K562 (cell line): ENCODE measurements at regions not wholly inside any gene's neighbourhood (a gene's known extent, or its start where the extent isn't known, plus 50 kb on each side); places are given as distances from the start of the nearest gene placed in this dataset.
A peak's percentile ranks its signal among the peaks of the same experiment; 100 is the strongest.

Experiments used
- ATAC-seq: fragments of 200-7000 bp; cut with Tn5 transposase; 3 replicates; pipeline ENCODE4 v1.9.1; 2020; ENCODE audit warnings: moderate library complexity
- BruUV-seq: library from RNA; stranded (reverse); fragments of 400-500 nt; replicated peaks from 2 replicates; lab custom pipeline; 2021; lab: Mats Ljungman, UMichigan
- CTCF ChIA-PET: fragments of 300-600 bp; formaldehyde crosslinking; extraction: SDS; loops from one replicate; lab custom pipeline; 2021; ENCODE audit warnings: low intra/inter-chr PET ratio; lab: Yijun Ruan, JAX
- POLR2A ChIA-PET: fragments of 300-600, 350-650 bp; sonication (Branson Sonifier 250); formaldehyde crosslinking; extraction: SDS; loops from one replicate; lab custom pipeline; 2021; ENCODE audit warnings: antibody characterized with exemption, inconsistent platforms; lab: Yijun Ruan, JAX
- DNase-seq, 4 experiments: peaks; one replicate each; pipeline versions ENCODE4 v3.0.0 to v3.0.0-alpha.2; 2011 to 2018; ENCODE audit warnings: low spot score in 3 of 4, mixed read lengths in 3 of 4; ENCODE audit errors: extremely low read depth in 1 of 4
- FAIRE-seq: peaks from 2 replicates; lab custom pipeline; 2011; peaks lifted over from hg19 to GRCh38; lab: Jason Lieb, UNC
- H2AFZ ChIP-seq: 2 replicates; pipeline ENCODE4 v1.6.0; 2011; ENCODE audit warnings: low read depth, low read length, control low read depth, inconsistent platforms
- H3K27ac ChIP-seq: fragments of 200-600 bp; 3 replicates; pipeline ENCODE4 v1.8.0; 2011; ENCODE audit warnings: low read depth, mild to moderate bottlenecking, control low read depth, inconsistent platforms, low read length, moderate library complexity, mixed read lengths; ENCODE audit errors: extremely low read depth
- H3K27me3 ChIP-seq, 2 experiments: fragments of 300-600 bp in 1 of 2; 2 replicates in 1 of 2; 3 replicates in 1 of 2; pipeline versions ENCODE4 v1.6.0 to v1.8.0; 2011; ENCODE audit warnings: inconsistent platforms in 2 of 2, low read length in 2 of 2, mild to moderate bottlenecking in 1 of 2, mixed read lengths in 1 of 2, moderate library complexity in 1 of 2; ENCODE audit not compliant: control insufficient read depth in 2 of 2, insufficient read depth in 2 of 2
- H3K36me3 ChIP-seq: fragments of 300-600 bp; 3 replicates; pipeline ENCODE4 v1.8.0; 2011; ENCODE audit warnings: mild to moderate bottlenecking, low read length, inconsistent platforms; ENCODE audit not compliant: control insufficient read depth, insufficient read depth
- H3K4me1 ChIP-seq, 2 experiments: fragments of 200-600 bp in 1 of 2; replicated peaks in 1 of 2; 2 replicates in 1 of 2; 3 replicates in 1 of 2; pipeline versions ENCODE4 v1.5.1 to v1.8.0; 2011; ENCODE audit warnings: inconsistent platforms in 2 of 2, low read length in 2 of 2, mild to moderate bottlenecking in 1 of 2, mixed read lengths in 1 of 2, moderate library complexity in 1 of 2; ENCODE audit not compliant: control insufficient read depth in 2 of 2, insufficient read depth in 2 of 2
- H3K4me2 ChIP-seq: 2 replicates; pipeline ENCODE4 v1.6.1; 2011; ENCODE audit warnings: low read length, control low read depth, inconsistent platforms, mixed read lengths; ENCODE audit not compliant: insufficient read depth
- H3K4me3 ChIP-seq: fragments of 200-600 bp; sonication (generic), shearing (Covaris generic); 2 replicates; pipeline ENCODE4 v1.5.1; 2016; ENCODE audit warnings: control low read depth, inconsistent platforms
- H3K79me2 ChIP-seq: fragments of 200-600 bp; 3 replicates; pipeline ENCODE4 v1.8.0; 2011; ENCODE audit warnings: low read length, inconsistent platforms; ENCODE audit not compliant: control insufficient read depth, insufficient read depth
- H3K9ac ChIP-seq, 2 experiments: 2 replicates each; pipeline versions ENCODE4 v1.6.0 to v1.6.1; 2011; ENCODE audit warnings: low read depth in 2 of 2, low read length in 2 of 2, control low read depth in 1 of 2, inconsistent platforms in 1 of 2, mild to moderate bottlenecking in 1 of 2, mixed read lengths in 1 of 2; ENCODE audit not compliant: insufficient read depth in 1 of 2
- H3K9me1 ChIP-seq: one replicate; pipeline ENCODE4 v1.6.0; 2011; ENCODE audit warnings: inconsistent platforms, mild to moderate bottlenecking, low read length, moderate library complexity; ENCODE audit not compliant: control insufficient read depth, insufficient read depth
- H3K9me3 ChIP-seq: replicated peaks from 2 replicates; pipeline ENCODE4 v1.5.1; 2011; ENCODE audit warnings: low read depth, low read length, inconsistent platforms; ENCODE audit not compliant: control insufficient read depth, insufficient read depth
- H4K20me1 ChIP-seq: replicated peaks from 2 replicates; pipeline ENCODE4 v1.6.1; 2011; ENCODE audit warnings: low read length, inconsistent platforms, mixed read lengths; ENCODE audit not compliant: control insufficient read depth, insufficient read depth
- CBFA2T3 ChIP-seq: fragments of 450-650 bp; IDR thresholded peaks from 2 replicates; pipeline ENCODE4 v1.6.1; 2017
- CC2D1A ChIP-seq: fragments of 450-650 bp; IDR thresholded peaks from 2 replicates; pipeline ENCODE4 v1.6.1; 2017; ENCODE audit warnings: mild to moderate bottlenecking
- ELF1 ChIP-seq: fragments of 200-800 bp; sonication (Bioruptor generic); IDR thresholded peaks from 2 replicates; pipeline ENCODE4 v1.6.1; 2016; ENCODE audit warnings: missing genetic modification characterization, missing compliant biosample characterization
- GABPA ChIP-seq: fragments of 200-800 bp; sonication (Bioruptor generic); conservative IDR thresholded peaks from 2 replicates; pipeline ENCODE4 v1.6.1; 2016; ENCODE audit warnings: low read depth, missing genetic modification characterization, missing compliant biosample characterization
- MEIS2 ChIP-seq: fragments of 450-650 bp; IDR thresholded peaks from 2 replicates; pipeline ENCODE4 v1.6.1; 2014; ENCODE audit warnings: mild to moderate bottlenecking; ENCODE audit not compliant: partially characterized antibody
- NFRKB ChIP-seq: fragments of 450-650 bp; IDR thresholded peaks from 2 replicates; pipeline ENCODE4 v1.6.1; 2016; ENCODE audit warnings: low read depth
- NR2C2 ChIP-seq, 2 experiments: fragments of 200-800 bp in 1 of 2; sonication (Bioruptor generic) in 1 of 2; sonication (generic) in 1 of 2; formaldehyde crosslinking in 1 of 2; IDR thresholded peaks; 2 replicates each; pipeline versions ENCODE4 v1.6.1 to v1.8.0; 2016 to 2022; ENCODE audit warnings: mild to moderate bottlenecking in 1 of 2, missing compliant biosample characterization in 1 of 2, missing genetic modification characterization in 1 of 2, missing genetic modification reagents in 1 of 2
- PRPF4 ChIP-seq: fragments of 200-400 bp; formaldehyde crosslinking; IDR thresholded peaks from one replicate; pipeline ENCODE4 v1.6.1; 2017; ENCODE audit warnings: low read length, low read depth, mild to moderate bottlenecking; ENCODE audit not compliant: insufficient read depth, poor library complexity, severe bottlenecking
- TRIM24 ChIP-seq, 2 experiments: fragments of 450-650 bp; IDR thresholded peaks; 2 replicates each; pipeline ENCODE4 v1.6.1; 2016
- U2AF2 ChIP-seq: fragments of 200-400 bp; formaldehyde crosslinking; optimal IDR thresholded peaks from 2 replicates; pipeline ENCODE3; 2017; ENCODE audit warnings: low read depth, mild to moderate bottlenecking, low read length
- ZNF3 ChIP-seq: fragments of 250-450 bp; sonication (Bioruptor Pico); IDR thresholded peaks from 2 replicates; pipeline ENCODE4 v1.5.0; 2021; ENCODE audit warnings: mild to moderate bottlenecking, moderate library complexity
- WGBS: fragments of 100-300 bp; shearing (Covaris generic); methylation state at CpG from one replicate; pipeline ENCODE4 v1.1.6; 2016; ENCODE audit warnings: low coverage, mixed read lengths; ENCODE audit not compliant: insufficient coverage; ENCODE audit errors: missing lambda C conversion rate; 5-methylcytosine and 5-hydroxymethylcytosine counted together
- in situ Hi-C: fragments of 300-500 bp; cut with MboI; formaldehyde crosslinking; loops from 4 replicates; pipeline ENCODE4 v1.15.0; 2018; ENCODE audit warnings: inconsistent platforms, mixed read lengths
- intact Hi-C: fragments of 100-400 bp; cut with micrococcal nuclease; formaldehyde crosslinking; loops from 2 replicates; pipeline ENCODE4 v1.14.2; 2022
- TF ChIP-seq, protein P1 (sequence below): sonication (generic); formaldehyde crosslinking; IDR thresholded peaks from 2 replicates; pipeline ENCODE4 v1.8.1; 2023; ENCODE audit warnings: mild to moderate bottlenecking, missing genetic modification reagents
- TF ChIP-seq, protein P2 (sequence below): fragments of 450-650 bp; IDR thresholded peaks from 2 replicates; pipeline ENCODE4 v1.6.1; 2018; ENCODE audit warnings: mild to moderate bottlenecking, low read depth; ENCODE audit not compliant: partially characterized antibody
- TF ChIP-seq, protein P3 (sequence below): fragments of 450-650 bp; IDR thresholded peaks from one replicate; pipeline ENCODE4 v1.6.1; 2018; ENCODE audit warnings: mild to moderate bottlenecking, moderate library complexity; ENCODE audit not compliant: partially characterized antibody
- TF ChIP-seq, protein P4 (sequence below): sonication (generic); formaldehyde crosslinking; IDR thresholded peaks from 2 replicates; pipeline ENCODE4 v1.8.0; 2022; ENCODE audit warnings: mild to moderate bottlenecking, missing genetic modification reagents

DNA sequence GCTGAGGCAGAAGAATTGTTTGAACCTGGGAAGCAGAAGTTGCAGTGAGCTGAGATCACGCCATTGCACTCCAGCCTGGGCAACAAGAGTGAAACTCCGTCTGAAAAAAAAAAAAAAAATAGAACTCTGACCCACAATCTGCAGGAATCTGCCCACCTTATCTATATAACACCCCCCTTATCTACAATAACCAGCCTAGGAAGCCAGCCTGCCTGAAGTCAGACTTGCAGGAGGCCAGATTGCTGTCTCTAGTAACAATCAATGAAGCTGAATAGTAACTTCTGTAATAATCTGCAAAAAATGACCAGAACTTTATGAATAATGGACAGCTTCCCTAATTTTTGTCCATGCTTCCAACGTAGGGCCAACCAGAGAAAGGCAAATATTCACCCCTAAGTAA, 352.5 kb downstream of the CD83 start:
- TF ChIP-seq NR2C2 (CRISPR knock-in tag; IDR thresholded peaks at IDR 0.05) (no peak), NR2C2 (tag; IDR thresholded peaks at IDR 0.05) (no peak), NFRKB (no peak), PRPF4 (no peak), U2AF2 (no peak), ELF1 (tag) (no peak), GABPA (no peak), ZNF3 (CRISPR knock-in tag) (no peak), TRIM24 (IDR thresholded peaks at IDR 0.05) (0 out of 4 replicates have a peak, but pooled peaks of 1 of the 2 experiments have one; percentile 22), CC2D1A (no peak), MEIS2 (no peak), CBFA2T3 (peak; percentile 47)
- TF ChIP-seq, protein P1, sequence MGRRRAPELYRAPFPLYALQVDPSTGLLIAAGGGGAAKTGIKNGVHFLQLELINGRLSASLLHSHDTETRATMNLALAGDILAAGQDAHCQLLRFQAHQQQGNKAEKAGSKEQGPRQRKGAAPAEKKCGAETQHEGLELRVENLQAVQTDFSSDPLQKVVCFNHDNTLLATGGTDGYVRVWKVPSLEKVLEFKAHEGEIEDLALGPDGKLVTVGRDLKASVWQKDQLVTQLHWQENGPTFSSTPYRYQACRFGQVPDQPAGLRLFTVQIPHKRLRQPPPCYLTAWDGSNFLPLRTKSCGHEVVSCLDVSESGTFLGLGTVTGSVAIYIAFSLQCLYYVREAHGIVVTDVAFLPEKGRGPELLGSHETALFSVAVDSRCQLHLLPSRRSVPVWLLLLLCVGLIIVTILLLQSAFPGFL (CRISPR knock-in tag), result no peak
- TF ChIP-seq, protein P2, sequence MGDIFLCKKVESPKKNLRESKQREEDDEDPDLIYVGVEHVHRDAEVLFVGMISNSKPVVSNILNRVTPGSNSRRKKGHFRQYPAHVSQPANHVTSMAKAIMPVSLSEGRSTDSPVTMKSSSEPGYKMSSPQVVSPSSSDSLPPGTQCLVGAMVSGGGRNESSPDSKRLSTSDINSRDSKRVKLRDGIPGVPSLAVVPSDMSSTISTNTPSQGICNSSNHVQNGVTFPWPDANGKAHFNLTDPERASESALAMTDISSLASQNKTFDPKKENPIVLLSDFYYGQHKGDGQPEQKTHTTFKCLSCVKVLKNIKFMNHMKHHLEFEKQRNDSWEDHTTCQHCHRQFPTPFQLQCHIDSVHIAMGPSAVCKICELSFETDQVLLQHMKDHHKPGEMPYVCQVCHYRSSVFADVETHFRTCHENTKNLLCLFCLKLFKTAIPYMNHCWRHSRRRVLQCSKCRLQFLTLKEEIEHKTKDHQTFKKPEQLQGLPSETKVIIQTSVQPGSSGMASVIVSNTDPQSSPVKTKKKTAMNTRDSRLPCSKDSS, result peak; percentile 24
- TF ChIP-seq, protein P3, sequence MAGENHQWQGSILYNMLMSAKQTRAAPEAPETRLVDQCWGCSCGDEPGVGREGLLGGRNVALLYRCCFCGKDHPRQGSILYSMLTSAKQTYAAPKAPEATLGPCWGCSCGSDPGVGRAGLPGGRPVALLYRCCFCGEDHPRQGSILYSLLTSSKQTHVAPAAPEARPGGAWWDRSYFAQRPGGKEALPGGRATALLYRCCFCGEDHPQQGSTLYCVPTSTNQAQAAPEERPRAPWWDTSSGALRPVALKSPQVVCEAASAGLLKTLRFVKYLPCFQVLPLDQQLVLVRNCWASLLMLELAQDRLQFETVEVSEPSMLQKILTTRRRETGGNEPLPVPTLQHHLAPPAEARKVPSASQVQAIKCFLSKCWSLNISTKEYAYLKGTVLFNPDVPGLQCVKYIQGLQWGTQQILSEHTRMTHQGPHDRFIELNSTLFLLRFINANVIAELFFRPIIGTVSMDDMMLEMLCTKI, result no peak
- TF ChIP-seq, protein P4, sequence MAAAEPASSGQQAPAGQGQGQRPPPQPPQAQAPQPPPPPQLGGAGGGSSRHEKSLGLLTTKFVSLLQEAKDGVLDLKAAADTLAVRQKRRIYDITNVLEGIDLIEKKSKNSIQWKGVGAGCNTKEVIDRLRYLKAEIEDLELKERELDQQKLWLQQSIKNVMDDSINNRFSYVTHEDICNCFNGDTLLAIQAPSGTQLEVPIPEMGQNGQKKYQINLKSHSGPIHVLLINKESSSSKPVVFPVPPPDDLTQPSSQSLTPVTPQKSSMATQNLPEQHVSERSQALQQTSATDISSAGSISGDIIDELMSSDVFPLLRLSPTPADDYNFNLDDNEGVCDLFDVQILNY, result no peak
- H3K27ac ChIP-seq, result no peak overlapping the region
- intact Hi-C loops (no loop called here), in situ Hi-C loops (no loop called here)
- H3K9ac ChIP-seq, result no peak overlapping the region
- H3K4me3 ChIP-seq, result no peak overlapping the region
- no peak overlapping the region for H3K4me2 ChIP-seq
- ChIA-PET POLR2A (interaction anchor here (0.6 to 1.7 kb wide), 2 partner anchors 14 to 18 kb away, joined by 3 to 4 read pairs; no protein-coding TSS in a partner anchor), CTCF (no interaction called here)
- H3K79me2 ChIP-seq, result no peaks in the 10 kb centered on the region
- BruUV-seq, result no TSS peak
- H3K9me3 ChIP-seq, result no peaks in the 10 kb centered on the region; the same call in 1 of the 2 replicates
- peaks cover 16 to 23% of the 10 kb centered on the region in 2 experiments; a peak in 4 of 5 replicates for H3K4me1 ChIP-seq
- H3K9me1 ChIP-seq, result no peaks in the 10 kb centered on the region
- no peak overlapping the region for H2AFZ ChIP-seq
- H3K36me3 ChIP-seq, result no peaks in the 10 kb centered on the region
- no peaks in the 10 kb centered on the region for H4K20me1 ChIP-seq
- no peak for ATAC-seq
- no peaks in the 10 kb centered on the region for H3K27me3 ChIP-seq
- 37% methylated on average over 3 of the region's 3 CpGs for WGBS
- no peak for FAIRE-seq
- no peak for DNase-seq
